ENCODE measurements at regions not wholly inside any gene's neighbourhood (a gene's known extent, or its start where the extent isn't known, plus 50 kb on each side); places are given as distances from the start of the nearest gene placed in this dataset.

DNA sequence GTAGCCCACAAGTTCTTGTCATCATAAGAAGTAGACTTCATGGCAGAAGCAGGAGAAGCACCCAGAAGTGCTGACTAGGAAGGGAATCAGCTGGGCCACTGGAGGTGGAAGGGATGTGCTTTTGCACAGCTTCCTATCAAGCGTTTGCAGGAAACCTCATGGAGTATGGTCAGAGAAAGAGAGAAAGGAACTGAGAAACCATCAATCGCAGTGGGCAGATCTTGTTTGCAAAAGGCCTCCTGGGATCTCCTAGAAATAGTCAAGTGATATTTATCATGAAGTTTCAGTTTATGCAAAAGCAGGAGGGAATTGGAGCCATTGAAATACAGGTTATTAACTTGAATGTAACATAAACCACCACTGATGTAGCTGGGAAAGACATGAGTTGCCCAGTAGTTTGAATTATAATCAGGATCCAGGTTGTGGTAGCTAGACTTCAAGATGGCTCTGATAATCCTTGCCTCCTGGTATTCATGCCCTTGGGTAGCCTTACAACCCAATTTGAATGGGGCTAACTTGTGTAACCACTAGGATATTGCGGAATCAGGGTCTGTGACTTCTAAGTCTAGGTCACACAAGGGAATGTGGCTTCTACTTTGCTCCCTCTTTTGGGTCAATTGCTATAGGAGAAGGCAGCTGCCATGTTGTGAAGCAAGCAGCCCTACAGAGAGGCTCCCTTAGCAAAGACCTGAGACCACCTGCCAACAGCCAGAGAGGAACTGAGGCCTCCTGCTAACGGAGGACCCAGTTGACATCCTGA lies 69.8 kb upstream of the TCF4 start:
- DNase-seq (ENCODE audit: low spot score) (no peak), ATAC-seq (no peak)
- intact Hi-C loops (cut with DNase I) = no loop called here

DNA sequence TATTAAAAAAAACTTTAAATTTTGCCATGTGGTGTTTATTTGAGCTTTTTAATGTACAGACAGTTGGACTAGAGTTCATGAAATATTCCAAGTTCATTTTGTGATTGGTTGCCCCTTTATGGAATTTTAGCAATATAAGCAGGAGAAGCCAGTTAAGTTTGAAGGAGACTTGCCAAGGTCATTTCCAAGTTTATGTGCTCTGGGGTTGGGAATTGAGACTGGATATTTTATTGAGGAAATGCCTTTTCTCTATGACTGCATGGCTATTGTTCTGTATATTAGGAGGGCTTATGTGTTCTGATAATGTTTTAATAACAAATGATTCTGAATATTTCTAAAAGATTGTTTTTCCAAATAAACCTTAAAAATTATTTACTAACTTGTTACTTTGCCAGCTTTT lies 67.0 kb upstream of the TCF4 start:
- intact Hi-C loops (cut with DNase I) = no loop called here
- no peak for DNase-seq (ENCODE audit: low spot score)
- no peak for ATAC-seq

DNA sequence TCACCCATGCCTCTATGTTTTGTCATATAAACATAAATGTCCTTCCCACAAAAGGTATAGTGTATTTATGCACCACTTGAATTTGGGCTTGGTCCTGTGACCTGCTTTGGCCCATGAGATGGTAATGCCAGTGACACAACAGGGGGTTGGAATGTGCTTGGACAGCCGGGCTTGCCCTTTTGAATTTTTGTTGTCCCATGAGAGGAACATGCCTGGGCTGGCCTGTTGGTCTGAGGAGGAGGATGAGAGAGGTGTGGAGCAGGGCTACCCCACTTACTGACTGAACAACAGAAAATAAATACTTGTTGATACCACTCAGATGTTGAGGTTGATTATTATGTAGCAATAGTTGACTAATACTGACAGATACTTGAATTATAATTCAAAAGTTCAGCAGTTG lies 63.2 kb upstream of the TCF4 start:
- ATAC-seq = no peak
- no peak for DNase-seq (ENCODE audit: low spot score)
- intact Hi-C loops (cut with DNase I) = no loop called here

DNA sequence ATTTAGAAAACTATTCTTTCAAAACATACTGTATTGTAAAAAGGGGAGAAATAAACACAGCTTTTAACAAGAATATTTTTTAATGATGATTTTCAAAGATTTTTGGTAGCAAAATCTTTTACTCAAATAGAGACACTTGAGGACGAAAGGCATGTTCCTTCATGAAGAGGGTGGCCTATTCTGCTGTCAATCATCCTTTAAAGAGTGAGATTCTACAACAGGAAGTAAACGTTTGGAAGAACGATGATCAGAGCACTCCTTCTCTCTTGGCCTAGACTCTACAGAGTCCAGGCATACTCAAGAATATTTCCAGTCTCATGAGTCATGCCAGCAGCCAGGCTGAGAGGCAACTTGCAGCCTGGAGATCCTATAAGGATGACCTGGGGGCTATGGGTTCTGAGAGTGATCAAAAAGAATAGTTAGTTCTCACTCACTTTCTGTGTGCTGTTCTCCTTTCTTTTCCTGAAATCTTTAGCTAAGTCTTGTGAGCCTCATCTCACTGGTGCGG lies 62.4 kb upstream of the TCF4 start:
- no peak for ATAC-seq

DNA sequence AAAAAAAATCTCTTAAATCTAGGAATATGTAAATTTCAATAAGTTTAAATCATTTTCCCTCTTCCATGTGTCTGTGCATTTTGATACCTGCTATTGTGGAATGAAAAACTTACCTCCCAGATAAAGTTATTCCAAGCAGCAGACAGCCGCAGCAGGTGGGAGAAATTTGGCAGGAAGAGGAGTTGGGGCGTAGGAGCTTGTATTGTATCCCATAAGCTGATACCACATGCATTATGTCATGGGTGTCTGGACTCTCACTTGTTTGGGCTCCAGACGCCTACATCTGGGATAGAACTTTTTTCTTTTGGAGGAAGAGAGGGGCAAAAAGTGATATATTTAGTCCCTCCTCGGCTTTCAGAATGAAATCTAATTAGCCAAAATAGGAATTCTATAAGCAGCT lies 59.3 kb upstream of the TCF4 start:
- intact Hi-C loops (cut with DNase I) = no loop called here
- ATAC-seq = no peak
- DNase-seq (ENCODE audit: low spot score) = no peak

More for the DNA sequence above, 62.4 kb upstream of the TCF4 start:
- intact Hi-C loops (cut with DNase I) = no loop called here
- no peak for DNase-seq (ENCODE audit: low spot score)

DNA sequence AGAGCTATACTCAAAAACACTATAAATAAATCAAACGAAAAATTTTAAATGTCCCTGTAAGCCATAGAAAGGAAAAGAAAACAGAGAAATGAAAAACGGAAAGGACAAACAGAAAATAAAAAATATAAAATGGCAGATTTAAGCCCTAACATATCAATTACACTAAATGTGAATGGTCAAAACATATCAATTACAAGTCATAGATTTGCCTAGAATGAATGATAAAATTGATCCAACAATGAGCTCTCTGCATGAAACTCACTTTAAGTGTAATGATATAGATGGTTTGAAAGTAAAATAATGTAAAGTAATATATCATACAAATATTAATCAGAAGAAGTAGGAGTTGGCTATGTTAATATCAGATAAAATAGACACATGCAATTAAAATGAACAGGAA lies 54.2 kb upstream of the TCF4 start:
- DNase-seq (ENCODE audit: low spot score) (no peak), ATAC-seq (no peak)
- intact Hi-C loops (cut with DNase I) = no loop called here

DNA sequence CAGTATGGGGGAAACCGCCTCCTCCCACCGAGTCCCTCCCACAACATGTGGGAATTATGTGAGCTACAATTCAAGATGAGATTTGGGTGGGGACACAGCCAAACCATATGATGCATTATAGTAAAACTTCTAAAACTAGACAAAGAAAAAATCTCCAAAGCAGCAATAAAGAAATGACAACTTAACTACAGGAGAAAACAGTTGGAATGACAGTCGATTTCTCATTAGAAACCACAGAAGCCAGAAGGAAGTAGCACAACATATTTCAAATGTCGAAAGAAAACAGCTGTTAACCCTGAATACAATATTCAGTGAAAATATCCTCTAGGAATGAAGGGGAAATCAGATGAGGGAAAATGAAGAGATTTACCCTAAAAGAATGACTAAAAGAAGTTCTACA lies 53.5 kb upstream of the TCF4 start:
- DNase-seq (ENCODE audit: low spot score) (no peak), ATAC-seq (no peak)
- intact Hi-C loops (cut with DNase I) = no loop called here
